GM21528 (cell line): ENCODE measurements at regions not wholly inside any gene's neighbourhood (a gene's known extent, or its start where the extent isn't known, plus 50 kb on each side); places are given as distances from the start of the nearest gene placed in this dataset.

ENCODE experiments used
- ATAC-seq: cut with Tn5 transposase; IDR thresholded peaks from one replicate; pipeline ENCODE4 v1.9.1; 2021; ENCODE audit warnings: mild to moderate bottlenecking, moderate library complexity; ENCODE audit not compliant: unreplicated experiment, low FRiP score

DNA sequence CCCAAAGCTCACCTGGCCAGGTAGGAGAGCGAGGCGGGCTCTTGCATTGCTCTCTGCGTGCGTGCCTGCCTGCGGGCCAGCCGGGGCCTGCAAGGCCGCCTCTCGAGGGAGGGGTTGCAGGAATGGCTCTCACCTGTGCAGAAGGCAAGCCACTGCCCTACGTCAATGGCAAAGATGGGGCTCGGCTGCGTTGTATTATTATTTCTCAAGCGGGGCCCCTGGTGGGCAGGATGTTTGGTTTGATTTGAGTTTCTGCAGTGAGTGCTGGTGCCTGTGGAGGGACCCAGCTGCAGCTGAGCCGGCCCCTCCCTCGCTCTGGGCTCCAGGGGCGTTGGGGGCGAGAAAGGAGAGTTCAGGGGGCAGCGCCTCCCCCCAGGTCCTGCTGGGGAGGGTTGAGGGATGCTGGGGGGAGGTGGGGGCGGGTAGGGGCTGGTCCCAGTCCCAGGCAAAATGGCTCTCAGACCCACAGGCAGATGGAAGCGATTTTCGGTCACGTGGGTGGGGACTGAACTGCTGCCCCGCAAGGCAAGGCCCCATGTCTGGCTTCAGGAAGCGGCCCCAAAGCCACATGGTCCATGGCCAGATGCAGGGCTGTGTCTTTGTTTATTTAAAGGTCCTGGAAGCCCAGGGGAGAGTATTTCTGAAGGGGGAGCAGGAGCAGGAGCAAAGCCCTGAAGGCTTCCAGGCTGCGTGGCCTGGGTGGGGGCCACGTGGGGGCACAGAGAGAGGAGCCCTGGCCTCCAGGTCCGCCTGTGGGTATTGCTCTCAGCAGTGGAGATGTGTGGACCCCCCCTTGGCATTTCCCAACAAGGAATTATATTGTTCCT lies 338.8 kb downstream of the SEC14L1 start:
- no peak for ATAC-seq

DNA sequence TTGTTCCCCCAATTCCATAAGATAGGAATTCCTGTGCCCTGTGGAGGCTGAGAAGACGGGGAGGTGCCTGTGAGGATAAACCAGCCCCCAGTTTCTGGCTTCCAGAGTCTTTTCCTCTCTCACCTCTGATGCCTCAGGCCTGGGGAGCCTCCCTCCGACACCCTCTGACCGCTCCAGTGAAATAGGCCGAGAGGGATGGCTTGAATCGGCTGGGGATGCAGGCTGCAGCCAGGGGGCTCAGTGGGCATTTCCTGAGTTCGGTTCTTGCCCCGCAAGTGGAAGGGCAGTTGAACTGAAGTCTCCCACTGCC lies 339.4 kb downstream of the SEC14L1 start:
- ATAC-seq: no peak

DNA sequence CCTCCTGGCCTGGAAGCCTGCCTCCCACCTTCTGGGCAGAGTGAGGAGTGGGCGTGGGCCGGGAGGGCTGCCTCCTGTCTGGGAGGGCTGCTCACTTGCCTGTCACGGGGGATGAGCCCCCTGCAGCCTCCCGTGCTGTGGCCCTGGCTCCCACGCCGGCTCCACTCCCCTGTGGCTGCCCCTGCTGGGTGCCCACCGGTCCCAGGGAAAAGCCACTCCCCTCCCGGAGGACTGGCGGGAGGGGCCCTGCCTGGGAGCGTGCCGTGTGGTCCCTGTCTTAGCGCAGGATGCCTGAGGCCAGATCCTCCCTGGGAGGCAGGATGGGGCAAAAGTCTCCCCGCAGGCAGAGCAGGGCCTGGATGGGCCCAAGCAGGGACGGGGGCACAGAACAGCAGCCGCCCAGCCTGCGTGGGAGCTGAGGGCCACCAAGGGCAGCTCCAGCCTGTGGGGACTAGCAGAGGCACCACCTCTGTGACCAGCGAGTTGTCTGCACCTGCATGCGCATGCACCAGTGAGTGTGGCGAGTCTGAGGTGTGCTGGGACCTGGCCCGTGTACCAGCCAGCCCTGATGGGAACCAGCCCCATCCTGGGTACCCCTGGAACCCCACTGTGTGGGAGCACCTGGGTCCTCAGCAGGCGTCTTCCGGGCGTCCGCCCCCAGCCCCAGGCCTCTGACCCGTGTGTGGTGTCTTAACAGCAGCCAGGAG lies 339.9 kb downstream of the SEC14L1 start:
- no peak for ATAC-seq

DNA sequence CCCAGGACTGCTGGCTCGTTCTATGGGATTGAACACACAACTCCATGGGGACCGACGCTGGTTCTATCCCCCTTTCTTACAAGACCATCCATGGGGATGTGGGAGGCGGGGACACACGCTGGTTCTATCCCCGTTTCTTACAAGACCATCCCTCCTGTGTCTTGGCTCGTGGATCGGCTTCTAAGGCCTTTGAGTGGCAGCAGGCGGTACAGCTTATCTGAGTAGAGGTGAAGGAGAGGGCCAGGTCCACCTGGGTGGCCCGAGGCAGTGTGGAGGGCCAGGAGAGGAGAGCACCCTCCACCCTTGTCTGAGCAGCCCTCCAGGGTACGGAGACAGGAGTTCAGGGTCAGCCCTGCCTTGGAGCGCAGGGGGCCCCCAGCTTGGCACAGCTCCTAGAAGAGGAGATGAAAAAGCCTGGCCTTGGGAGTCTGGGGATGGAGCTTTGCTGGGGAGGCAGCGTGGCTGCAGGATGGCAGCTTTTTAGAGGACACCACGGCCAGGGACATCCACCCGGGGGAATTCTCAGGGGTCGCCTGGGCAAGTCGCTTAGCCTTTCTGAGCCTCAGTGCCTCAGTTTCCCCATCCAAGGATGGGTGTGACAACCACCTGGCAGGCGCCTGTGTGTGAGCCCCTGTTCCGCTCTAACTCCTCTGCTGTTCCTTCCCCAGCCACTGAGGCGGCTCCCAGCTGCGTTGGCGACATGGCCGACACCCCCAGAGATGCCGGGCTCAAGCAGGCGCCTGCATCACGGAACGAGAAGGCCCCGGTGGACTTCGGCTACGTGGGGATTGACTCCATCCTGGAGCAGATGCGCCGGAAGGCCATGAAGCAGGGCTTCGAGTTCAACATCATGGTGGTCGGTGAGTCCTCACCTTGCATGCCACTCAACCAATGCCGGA lies 341.0 kb downstream of the SEC14L1 start:
- ATAC-seq: no peak

DNA sequence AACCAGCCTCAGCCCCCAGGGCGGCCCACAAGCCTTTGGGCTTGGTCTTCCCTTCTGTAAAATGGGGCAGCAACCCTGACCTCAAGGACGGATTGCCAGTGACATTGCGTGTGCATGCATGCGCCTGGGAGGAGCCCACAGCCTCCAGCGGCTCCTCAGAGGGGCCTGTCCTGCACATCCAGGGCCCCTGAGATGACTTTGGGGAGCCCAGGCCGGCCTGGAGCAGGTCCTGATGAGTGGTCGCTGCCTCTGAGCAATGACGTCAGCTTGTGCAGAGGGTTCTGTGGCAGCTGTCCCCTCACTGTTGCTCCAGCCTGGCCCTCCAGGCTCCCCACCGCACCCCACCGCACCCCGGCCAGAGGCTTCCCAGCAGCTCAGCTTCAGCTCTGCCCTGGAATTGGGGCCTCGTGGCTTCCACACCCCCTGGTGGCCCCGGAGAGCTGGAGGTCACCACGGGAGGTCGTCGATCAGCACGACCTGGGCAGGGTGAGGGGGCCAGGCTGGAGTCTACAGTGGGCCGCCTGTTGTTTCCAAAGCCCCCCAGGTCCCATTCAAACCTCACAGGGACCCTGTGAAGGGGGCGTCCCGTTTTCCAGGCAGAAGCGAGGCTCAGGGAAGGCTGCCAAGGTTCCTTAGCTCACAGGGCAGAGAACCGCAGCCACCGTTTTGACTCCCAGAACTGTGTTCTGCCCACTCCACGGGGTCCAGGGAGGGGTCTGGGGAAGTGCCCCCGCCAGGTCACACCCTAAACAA lies 341.8 kb downstream of the SEC14L1 start:
- no peak for ATAC-seq

DNA sequence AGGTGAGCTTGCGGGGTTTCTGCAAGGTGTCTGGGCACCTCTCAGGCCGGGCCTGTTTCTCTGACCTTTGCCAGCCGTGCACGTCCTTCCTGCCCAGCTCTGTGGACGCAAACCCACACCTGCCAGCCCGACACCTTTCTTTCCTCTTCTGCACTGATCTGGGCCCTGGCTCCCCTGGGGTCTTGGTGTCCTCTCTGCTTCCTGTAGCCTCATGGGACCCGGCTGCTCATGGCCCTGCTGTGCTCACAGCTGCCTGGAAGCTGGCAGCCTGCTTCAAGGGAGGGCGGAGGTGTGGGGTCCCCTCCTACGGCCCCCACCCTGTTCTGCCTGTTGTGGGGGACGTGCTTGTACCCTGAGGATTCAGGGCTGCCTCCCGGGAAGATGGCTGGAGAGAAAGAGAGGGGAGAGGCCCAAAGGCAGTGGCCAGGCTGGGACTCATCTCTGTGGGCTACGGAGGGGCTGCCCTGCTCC lies 342.4 kb downstream of the SEC14L1 start:
- ATAC-seq: no peak

DNA sequence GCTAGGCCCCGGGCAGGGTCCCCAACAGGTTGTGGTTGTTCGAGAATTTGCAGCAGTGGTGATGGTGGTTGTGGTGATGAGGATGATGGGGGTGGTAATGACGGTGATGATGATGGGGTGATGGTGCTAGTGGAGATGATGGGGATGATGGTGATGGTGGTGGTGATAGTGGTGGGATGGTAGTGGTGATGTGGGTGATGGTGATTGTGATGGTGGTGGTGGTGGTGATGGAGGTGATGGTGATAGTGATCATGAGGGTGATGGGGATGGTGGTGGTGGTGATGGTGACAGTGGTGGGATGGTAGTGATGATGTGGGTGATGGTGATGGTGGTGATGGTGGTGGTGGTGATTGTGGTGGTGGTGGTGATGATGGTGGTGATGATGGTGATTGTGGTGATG lies 343.3 kb downstream of the SEC14L1 start:
- ATAC-seq: no peak

DNA sequence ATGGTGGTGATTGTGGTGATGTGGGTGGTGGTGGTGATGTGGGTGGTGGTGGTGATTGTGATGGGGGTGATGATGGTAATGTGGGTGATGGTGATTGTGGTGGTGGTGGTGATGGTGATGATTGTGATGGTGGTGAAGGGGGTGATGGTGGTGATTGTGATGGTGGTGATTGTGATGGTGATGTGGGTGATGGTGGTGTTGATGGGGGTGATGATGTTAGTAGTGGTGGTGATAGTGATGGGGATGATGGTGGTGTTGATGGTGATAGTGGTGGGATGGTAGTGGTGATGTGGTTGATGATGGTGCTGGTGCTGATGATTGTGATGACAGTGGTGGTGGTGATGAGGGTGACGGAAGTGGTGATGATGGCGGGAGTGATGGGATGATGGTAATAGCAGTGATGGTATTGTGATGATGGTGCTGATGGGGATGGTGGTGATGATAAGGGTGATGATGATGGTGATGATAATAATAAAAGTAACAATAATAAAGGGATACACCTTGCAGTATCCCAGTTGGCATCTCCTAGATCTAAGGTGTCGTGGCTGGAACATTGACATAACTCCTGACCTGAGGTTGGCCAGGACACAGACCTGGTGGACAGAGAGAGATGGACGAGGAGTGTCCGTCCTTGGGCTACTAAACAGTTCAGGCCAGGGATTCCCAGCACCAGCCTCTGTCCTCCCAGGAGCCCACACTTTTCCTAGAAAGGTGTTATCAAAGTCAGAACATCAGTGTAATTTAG lies 344.5 kb downstream of the SEC14L1 start:
- no peak for ATAC-seq

DNA sequence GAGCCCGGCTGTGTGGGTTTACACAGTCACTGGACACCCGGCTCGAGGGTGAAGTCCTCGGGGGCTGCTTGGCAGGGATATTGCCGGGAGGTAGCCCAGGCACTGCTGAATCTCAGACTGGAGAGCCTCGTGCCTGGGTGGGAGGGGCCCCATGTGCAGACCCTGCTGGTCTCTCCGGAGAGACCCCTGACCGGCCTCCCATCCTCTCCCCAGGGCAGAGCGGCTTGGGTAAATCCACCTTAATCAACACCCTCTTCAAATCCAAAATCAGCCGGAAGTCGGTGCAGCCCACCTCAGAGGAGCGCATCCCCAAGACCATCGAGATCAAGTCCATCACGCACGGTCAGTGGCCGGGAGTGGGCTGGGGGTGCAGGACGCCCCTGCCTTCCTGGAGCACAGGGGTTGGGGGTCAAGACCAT lies 346.5 kb downstream of the SEC14L1 start:
- ATAC-seq: no peak

DNA sequence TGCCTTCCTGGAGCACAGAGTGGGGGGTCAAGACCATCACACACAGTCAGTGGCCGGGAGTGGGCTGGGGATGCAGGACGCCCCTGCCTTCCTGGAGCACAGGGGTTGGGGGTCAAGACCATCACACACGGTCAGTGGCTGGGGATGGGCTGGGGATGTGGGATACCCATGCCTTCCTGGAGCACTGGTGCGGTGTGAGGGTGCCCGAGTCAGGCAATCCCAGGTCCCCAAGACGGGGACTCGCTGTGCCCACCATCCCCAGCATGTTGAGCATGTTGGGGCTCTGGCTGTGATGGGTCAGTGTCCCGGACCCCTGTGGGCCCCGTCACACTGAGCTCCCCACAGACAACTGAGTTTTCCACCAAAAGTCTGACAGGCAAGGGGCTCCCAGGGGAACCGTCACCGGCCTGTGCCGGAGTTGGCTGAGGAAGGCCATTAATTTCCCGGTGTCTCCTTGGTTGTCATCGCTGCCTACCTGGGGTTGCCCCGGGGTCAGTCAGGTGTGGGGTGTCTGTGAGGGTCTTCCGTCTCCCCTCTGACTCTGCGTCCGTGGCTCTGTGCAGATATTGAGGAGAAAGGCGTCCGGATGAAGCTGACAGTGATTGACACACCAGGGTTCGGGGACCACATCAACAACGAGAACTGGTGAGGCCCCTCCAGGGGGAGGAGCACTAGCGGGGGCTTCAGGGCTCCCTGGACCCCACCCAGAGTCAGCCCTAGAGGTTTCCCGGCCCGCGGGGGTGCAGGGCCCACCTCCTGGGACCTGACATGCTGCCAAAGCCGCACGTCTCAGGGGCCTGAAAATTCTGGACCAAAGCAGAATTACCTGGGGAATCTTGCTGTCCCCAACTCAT lies 347.1 kb downstream of the SEC14L1 start:
- ATAC-seq: no peak

DNA sequence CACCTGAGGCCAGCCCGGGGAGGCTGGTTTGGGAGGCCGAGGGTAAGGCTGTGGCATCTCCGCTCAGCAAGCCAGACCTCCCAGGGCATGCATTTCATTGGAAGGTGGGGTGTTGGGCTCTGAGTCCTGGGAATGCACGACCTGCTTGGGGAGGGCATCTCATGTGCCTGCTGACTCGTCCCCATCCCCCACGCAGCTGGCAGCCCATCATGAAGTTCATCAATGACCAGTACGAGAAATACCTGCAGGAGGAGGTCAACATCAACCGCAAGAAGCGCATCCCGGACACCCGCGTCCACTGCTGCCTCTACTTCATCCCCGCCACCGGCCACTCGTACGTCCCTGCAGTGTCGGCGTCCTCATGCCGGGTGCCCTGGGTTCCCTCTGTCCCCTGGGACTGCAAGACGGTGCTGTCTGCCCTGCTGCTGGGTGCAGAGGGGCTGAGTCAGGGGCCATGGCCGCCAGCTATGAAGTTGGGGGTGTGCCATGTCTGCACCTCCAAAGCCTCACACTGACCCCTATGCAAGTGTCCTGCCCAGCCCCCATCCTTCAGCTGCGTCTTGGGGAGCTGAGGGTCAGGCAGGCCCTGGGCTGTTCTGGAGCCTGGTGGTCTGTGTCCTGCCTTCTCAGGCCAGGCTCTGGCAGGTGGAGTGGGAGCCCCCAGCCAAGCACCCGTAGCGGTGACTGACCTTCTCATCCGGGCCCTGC lies 347.9 kb downstream of the SEC14L1 start:
- ATAC-seq: no peak

DNA sequence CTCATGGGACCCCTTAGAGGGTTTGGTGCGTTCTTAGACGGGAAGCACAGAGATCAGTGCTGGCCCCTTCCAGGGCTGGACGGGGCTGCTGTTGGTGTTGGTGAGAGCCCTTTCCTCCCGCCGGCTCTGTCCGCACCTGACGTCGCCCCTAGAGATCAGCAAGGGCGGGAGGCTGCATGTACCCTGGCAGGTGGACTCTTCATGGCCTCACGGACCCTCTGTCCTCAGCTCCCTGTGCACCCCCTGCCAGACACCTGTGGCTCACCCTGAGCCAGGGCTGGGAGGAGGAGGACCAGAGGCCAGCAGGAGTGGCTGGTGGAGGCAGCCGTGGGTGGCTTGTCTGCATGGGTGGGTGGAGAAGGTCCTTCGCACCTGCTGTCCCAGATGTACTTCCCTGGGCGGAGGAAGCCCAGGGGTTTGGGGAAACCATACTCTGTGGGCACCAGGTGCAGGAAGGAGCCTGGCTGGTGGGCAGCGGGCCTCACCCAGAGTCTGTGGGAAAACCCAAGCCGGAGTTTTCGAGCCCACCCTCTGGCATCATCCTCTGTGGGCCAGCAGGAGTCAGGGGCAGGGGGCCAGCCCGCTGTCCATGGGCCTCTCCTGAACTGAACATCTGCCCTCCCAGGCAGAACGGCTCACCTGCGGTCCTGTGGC lies 348.6 kb downstream of the SEC14L1 start:
- ATAC-seq: no peak

DNA sequence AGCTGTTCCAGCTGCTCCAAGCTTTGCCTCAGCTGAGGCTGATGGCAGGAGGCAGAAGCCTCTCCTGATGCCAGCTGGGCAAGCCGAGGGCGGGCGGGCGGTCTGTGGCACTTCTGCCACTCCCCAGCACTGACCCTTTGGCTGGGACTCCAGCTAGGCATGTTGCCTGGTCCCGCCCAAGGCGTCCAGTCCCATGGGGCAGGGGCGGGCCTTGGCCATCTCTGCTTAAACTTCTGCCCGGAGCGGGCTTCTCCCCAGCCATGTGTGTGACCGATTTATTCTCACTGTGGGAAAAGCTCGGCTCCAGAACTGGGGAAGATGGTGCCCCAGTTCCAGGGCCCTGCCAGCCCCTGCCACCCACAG lies 349.1 kb downstream of the SEC14L1 start:
- no peak for ATAC-seq

DNA sequence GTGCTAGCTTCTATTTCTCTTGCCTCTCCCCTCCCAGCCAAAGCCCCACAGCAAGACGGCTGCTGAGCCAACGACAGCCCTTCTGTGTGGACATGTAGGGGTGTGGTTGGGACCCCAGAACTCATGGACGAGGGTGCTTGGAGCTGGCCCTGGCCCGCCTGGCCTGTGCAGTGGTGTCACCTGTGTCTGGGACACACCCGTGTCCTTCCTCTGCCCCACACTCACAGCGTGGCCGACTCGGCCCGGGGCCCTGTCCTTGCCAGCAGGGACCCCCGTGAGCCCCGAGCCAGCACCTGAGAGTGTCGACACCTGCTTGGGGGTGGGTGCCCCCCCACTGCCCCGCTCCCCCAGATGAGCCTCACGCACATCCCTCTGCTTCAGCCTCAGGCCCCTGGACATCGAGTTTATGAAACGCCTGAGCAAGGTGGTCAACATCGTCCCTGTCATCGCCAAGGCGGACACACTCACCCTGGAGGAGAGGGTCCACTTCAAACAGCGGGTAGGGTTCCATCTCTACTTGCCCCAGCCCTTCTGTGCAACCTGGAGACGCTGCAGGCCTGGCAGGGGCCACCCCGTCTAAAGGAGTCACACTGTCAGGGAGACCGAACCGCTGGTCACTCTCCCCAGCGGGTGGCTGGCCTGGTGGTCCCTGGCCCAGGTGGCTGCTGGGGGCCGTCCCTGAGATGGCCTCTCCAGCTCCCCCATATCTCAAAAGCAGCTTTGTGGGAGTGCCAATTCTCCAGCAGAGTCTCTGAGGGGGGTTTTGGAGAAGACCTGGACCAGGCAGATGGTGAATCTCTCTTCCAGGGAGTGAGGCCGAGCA lies 349.8 kb downstream of the SEC14L1 start:
- ATAC-seq: no peak

DNA sequence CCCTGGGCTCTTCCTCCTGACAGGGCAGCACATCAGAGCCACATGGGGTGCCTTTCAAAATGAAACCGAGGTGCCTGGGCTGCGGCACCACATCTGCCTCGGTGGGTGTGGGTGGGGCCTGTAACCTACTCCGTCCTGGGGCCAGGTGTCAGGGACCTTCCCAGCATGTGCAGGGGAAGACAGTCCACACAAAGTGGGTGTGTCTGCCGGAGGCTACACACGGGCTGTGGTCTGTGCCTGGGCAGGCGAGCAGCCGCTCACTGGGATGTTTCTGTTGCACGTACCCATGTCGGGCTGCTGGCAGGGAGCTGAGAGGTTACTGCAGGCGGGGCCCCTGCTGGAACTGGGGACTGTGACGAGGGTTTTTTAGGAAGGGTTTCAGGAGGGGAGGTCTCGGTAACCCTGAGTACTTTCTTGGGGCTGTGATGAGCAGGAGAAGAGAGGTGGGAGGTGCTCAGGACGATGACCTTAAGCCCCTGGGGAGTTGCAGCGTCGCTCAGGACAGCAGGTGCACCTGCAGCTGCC lies 351.2 kb downstream of the SEC14L1 start:
- ATAC-seq: no peak

DNA sequence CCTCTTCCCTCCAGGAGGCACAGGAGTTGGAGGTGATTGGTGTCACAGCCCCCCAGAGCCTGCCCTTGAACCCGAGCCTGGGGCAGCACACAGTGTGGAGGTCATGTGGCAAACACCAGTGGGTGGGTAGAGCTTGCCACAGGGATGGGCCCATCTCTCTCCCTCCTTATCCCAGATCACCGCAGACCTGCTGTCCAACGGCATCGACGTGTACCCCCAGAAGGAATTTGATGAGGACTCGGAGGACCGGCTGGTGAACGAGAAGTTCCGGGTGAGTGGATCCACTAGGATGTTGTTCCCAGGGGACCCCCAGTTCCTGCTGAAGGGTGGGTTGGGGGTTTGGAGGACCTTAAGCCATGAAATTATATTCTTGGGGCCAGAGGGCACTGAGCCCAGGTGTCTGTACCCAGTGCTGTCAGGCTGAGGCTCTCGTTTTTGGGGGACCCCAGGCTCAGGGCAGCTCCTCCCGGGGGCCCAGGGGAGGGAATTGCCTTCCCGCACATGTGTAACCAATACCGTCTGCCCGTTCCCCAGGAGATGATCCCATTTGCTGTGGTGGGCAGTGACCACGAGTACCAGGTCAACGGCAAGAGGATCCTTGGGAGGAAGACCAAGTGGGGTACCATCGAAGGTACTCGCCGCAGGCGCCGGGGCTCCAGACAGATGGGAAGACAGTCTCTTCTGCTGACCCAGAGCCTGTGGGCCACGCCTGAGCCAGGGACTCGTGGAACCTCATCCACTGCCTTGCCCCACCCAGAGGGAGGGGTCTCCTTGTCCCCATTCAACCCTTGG lies 351.9 kb downstream of the SEC14L1 start:
- no peak for ATAC-seq
